ENCODE measurements at regions not wholly inside any gene's neighbourhood (a gene's known extent, or its start where the extent isn't known, plus 50 kb on each side); places are given as distances from the start of the nearest gene placed in this dataset.

DNA sequence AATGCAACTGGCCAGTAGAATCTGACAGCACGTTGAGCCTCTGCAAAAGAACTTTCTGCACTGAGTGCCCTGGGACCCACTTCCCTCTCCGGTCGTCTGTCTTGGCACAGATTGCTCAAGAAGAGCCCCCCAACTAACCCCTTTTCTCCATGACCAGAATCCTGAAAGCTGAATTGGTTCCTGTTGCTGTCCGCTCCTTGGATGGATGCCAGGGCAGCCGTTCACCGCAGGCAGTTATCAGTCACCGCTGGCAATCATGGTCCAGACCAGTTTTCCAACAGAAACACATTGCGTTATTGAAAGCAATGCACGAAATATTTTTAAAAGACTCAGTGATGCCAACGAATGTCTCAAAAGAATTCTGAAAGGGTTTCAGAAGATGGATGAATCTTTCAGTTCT, 733.7 kb upstream of the FRG1 start:
- TF ChIP-seq, protein P1, sequence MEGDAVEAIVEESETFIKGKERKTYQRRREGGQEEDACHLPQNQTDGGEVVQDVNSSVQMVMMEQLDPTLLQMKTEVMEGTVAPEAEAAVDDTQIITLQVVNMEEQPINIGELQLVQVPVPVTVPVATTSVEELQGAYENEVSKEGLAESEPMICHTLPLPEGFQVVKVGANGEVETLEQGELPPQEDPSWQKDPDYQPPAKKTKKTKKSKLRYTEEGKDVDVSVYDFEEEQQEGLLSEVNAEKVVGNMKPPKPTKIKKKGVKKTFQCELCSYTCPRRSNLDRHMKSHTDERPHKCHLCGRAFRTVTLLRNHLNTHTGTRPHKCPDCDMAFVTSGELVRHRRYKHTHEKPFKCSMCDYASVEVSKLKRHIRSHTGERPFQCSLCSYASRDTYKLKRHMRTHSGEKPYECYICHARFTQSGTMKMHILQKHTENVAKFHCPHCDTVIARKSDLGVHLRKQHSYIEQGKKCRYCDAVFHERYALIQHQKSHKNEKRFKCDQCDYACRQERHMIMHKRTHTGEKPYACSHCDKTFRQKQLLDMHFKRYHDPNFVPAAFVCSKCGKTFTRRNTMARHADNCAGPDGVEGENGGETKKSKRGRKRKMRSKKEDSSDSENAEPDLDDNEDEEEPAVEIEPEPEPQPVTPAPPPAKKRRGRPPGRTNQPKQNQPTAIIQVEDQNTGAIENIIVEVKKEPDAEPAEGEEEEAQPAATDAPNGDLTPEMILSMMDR (IDR thresholded peaks at IDR 0.05) = no peak
- TF ChIP-seq POLR2A (IDR thresholded peaks at IDR 0.05) (no peak), POLR2AphosphoS5 (IDR thresholded peaks at IDR 0.05; ENCODE audit: insufficient read depth in 1 of 2, low read depth in 1 of 2) (no peak)
